ENCODE measurements at regions not wholly inside any gene's neighbourhood (a gene's known extent, or its start where the extent isn't known, plus 50 kb on each side); places are given as distances from the start of the nearest gene placed in this dataset.

GRCh38 chr7:1372671-1373379 lies 86.4 kb downstream of the MICALL2 start:
- TF ChIP-seq POLR2AphosphoS5 (IDR thresholded peaks at IDR 0.05; ENCODE audit: low read depth, low read length) = no peak
- TF ChIP-seq SIN3A (IDR thresholded peaks at IDR 0.05; ENCODE audit: borderline replicate concordance, insufficient read depth, low read length) = no peak
- no peak for TF ChIP-seq TAF1 (IDR thresholded peaks at IDR 0.05; ENCODE audit: borderline replicate concordance, insufficient read depth, low read length)
- TF ChIP-seq, protein P1, sequence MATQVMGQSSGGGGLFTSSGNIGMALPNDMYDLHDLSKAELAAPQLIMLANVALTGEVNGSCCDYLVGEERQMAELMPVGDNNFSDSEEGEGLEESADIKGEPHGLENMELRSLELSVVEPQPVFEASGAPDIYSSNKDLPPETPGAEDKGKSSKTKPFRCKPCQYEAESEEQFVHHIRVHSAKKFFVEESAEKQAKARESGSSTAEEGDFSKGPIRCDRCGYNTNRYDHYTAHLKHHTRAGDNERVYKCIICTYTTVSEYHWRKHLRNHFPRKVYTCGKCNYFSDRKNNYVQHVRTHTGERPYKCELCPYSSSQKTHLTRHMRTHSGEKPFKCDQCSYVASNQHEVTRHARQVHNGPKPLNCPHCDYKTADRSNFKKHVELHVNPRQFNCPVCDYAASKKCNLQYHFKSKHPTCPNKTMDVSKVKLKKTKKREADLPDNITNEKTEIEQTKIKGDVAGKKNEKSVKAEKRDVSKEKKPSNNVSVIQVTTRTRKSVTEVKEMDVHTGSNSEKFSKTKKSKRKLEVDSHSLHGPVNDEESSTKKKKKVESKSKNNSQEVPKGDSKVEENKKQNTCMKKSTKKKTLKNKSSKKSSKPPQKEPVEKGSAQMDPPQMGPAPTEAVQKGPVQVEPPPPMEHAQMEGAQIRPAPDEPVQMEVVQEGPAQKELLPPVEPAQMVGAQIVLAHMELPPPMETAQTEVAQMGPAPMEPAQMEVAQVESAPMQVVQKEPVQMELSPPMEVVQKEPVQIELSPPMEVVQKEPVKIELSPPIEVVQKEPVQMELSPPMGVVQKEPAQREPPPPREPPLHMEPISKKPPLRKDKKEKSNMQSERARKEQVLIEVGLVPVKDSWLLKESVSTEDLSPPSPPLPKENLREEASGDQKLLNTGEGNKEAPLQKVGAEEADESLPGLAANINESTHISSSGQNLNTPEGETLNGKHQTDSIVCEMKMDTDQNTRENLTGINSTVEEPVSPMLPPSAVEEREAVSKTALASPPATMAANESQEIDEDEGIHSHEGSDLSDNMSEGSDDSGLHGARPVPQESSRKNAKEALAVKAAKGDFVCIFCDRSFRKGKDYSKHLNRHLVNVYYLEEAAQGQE (IDR thresholded peaks at IDR 0.05; ENCODE audit: insufficient read depth in 1 of 2, low read depth in 2 of 2, low read length in 2 of 2) = no peak
- TF ChIP-seq FOXP2 (optimal IDR thresholded peaks at IDR 0.05; ENCODE audit: borderline replicate concordance, extremely low read depth, extremely low read length, insufficient read depth) = no peak

GRCh38 chr7:1377111-1377909 lies 82.0 kb downstream of the MICALL2 start:
- TF ChIP-seq POLR2AphosphoS5 (IDR thresholded peaks at IDR 0.05; ENCODE audit: low read depth, low read length) = no peak
- TF ChIP-seq SIN3A (IDR thresholded peaks at IDR 0.05; ENCODE audit: borderline replicate concordance, insufficient read depth, low read length) = no peak
- no peak for TF ChIP-seq TAF1 (IDR thresholded peaks at IDR 0.05; ENCODE audit: borderline replicate concordance, insufficient read depth, low read length)
- TF ChIP-seq, protein P1 (IDR thresholded peaks at IDR 0.05; ENCODE audit: insufficient read depth in 1 of 2, low read depth in 2 of 2, low read length in 2 of 2) = no peak
- no peak for TF ChIP-seq FOXP2 (optimal IDR thresholded peaks at IDR 0.05; ENCODE audit: borderline replicate concordance, extremely low read depth, extremely low read length, insufficient read depth)

DNA sequence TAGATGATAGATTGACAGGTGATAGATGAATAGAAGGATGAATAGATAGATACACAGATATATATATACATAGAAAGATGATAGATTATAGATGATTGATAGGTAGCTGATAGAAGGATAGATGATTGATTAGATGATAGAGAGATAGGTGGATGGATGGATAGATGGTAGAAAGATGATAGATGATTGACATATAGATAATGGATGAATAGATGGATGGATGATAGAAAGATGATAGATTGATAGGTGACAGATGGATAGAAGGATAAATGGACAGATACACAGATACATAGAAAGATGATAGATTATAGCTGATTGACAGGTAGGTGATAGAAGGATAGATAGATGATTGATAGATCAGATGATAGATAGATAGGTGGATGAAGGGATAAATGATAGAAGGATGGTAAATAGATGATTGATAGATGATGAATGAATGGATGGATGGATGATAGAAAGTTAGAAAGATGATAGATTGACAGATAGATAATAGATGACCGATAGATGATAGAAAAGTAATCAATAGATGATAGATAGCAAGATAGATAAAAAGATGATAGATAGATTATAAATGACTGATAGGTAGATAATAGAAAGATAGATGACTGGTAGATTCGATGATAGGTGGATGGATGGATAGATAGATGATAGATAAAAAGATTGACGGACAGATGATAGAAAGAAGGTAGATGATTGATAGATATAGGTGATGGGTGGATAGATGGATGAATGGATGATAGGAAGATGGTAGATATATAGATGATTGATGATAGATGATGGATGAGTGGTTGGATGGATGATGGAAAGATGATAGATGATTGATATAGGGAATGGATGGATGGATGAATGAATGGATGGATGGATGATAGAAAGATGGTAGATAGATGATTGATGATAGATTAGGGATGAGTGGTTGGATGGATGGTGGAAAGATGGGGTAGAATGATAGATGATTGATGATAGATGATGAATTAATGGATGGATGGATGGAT lies 80.4 kb downstream of the MICALL2 start:
- no peak for TF ChIP-seq FOXP2 (optimal IDR thresholded peaks at IDR 0.05; ENCODE audit: borderline replicate concordance, extremely low read depth, extremely low read length, insufficient read depth)
- no peak for TF ChIP-seq POLR2AphosphoS5 (IDR thresholded peaks at IDR 0.05; ENCODE audit: low read depth, low read length)
- TF ChIP-seq, protein P1 (IDR thresholded peaks at IDR 0.05; ENCODE audit: insufficient read depth in 1 of 2, low read depth in 2 of 2, low read length in 2 of 2) = no peak
- TF ChIP-seq TAF1 (IDR thresholded peaks at IDR 0.05; ENCODE audit: borderline replicate concordance, insufficient read depth, low read length) = no peak
- TF ChIP-seq SIN3A (IDR thresholded peaks at IDR 0.05; ENCODE audit: borderline replicate concordance, insufficient read depth, low read length) = no peak

- TF ChIP-seq TAF1 (IDR thresholded peaks at IDR 0.05; ENCODE audit: borderline replicate concordance, insufficient read depth, low read length) (no peak), POLR2AphosphoS5 (IDR thresholded peaks at IDR 0.05; ENCODE audit: low read depth, low read length) (no peak), SIN3A (IDR thresholded peaks at IDR 0.05; ENCODE audit: borderline replicate concordance, insufficient read depth, low read length) (no peak), FOXP2 (optimal IDR thresholded peaks at IDR 0.05; ENCODE audit: borderline replicate concordance, extremely low read depth, extremely low read length, insufficient read depth) (no peak)
- TF ChIP-seq, protein P1 (IDR thresholded peaks at IDR 0.05; ENCODE audit: insufficient read depth in 1 of 2, low read depth in 2 of 2, low read length in 2 of 2) = no peak
Observed at GRCh38 chr7:1380231-1380815, 78.9 kb downstream of the MICALL2 start.
